HEK293 (cell line): ENCODE measurements at regions not wholly inside any gene's neighbourhood (a gene's known extent, or its start where the extent isn't known, plus 50 kb on each side); places are given as distances from the start of the nearest gene placed in this dataset.

Source experiments
- CTCF ChIA-PET: fragments of 350-600 bp; formaldehyde crosslinking; extraction: SDS; loops from one replicate; lab custom pipeline; 2021; ENCODE audit warnings: antibody characterized with exemption; lab: Yijun Ruan, JAX
- POLR2A ChIA-PET: fragments of 300-600 bp; formaldehyde crosslinking; extraction: SDS; loops from one replicate; lab custom pipeline; 2020; ENCODE audit warnings: antibody characterized with exemption, inconsistent platforms; lab: Yijun Ruan, JAX
- H3K27ac ChIP-seq: fragments of 200-500 bp; sonication (Bioruptor generic); 2 replicates; pipeline ENCODE4 v1.5.1; 2014; ENCODE audit warnings: low read depth, low read length, control low read depth, inconsistent platforms; ENCODE audit errors: extremely low read depth
- H3K36me3 ChIP-seq, 2 experiments: fragments of 200-500 bp in 1 of 2; sonication (Bioruptor generic) in 1 of 2; 1 replicate in 1 of 2; 2 replicates in 1 of 2; pipeline ENCODE4 v1.5.1; 2014 to 2017; ENCODE audit warnings: inconsistent platforms in 2 of 2, low read length in 2 of 2; ENCODE audit not compliant: control insufficient read depth in 2 of 2, insufficient read depth in 1 of 2
- H3K4me1 ChIP-seq: fragments of 200-500 bp; sonication (Bioruptor generic); 2 replicates; pipeline ENCODE4 v1.5.1; 2014; ENCODE audit warnings: mild to moderate bottlenecking, low read length, inconsistent platforms; ENCODE audit not compliant: control insufficient read depth, insufficient read depth
- H3K4me3 ChIP-seq: 2 replicates; pipeline ENCODE4 v1.5.1; 2011; ENCODE audit warnings: low read depth, mild to moderate bottlenecking, control low read depth, low read length, moderate library complexity
- H3K9me3 ChIP-seq: fragments of 200-500 bp; sonication (Bioruptor generic); 2 replicates; pipeline ENCODE4 v1.5.1; 2014; ENCODE audit warnings: low read depth, low read length, inconsistent platforms; ENCODE audit not compliant: control insufficient read depth, insufficient read depth
- BCL11B ChIP-seq: fragments of 450-650 bp; formaldehyde crosslinking; IDR thresholded peaks from 2 replicates; pipeline ENCODE4 v1.5.1; 2016; ENCODE audit warnings: low read depth, missing biosample characterization, missing genetic modification characterization
- FEZF1 ChIP-seq: fragments of 450-650 bp; formaldehyde crosslinking; IDR thresholded peaks from 2 replicates; pipeline ENCODE4 v1.5.1; 2016; ENCODE audit warnings: missing biosample characterization, missing genetic modification characterization
- HOXD13 ChIP-seq: sonication (generic); formaldehyde crosslinking; IDR thresholded peaks from 2 replicates; pipeline ENCODE4 v1.8.0; 2022; ENCODE audit warnings: missing genetic modification reagents, borderline replicate concordance
- MYNN ChIP-seq: fragments of 450-650 bp; formaldehyde crosslinking; IDR thresholded peaks from 2 replicates; pipeline ENCODE4 v1.5.1; 2016; ENCODE audit warnings: missing biosample characterization, missing genetic modification characterization, borderline replicate concordance
- MZF1 ChIP-seq: fragments of 450-650 bp; formaldehyde crosslinking; IDR thresholded peaks from 2 replicates; pipeline ENCODE4 v1.5.1; 2017; ENCODE audit warnings: missing biosample characterization, missing genetic modification characterization, borderline replicate concordance
- OSR2 ChIP-seq: fragments of 450-650 bp; formaldehyde crosslinking; IDR thresholded peaks from 2 replicates; pipeline ENCODE4 v1.5.1; 2016; ENCODE audit warnings: missing biosample characterization, missing genetic modification characterization
- REPIN1 ChIP-seq: fragments of 450-650 bp; formaldehyde crosslinking; IDR thresholded peaks from 2 replicates; pipeline ENCODE4 v1.5.1; 2017; ENCODE audit warnings: missing biosample characterization, missing genetic modification characterization, low read depth
- SALL2 ChIP-seq: fragments of 450-650 bp; formaldehyde crosslinking; IDR thresholded peaks from 2 replicates; pipeline ENCODE4 v1.5.0; 2017; ENCODE audit warnings: missing biosample characterization, mild to moderate bottlenecking, missing genetic modification characterization, borderline replicate concordance
- TSHZ1 ChIP-seq: fragments of 450-650 bp; formaldehyde crosslinking; IDR thresholded peaks from 2 replicates; pipeline ENCODE4 v1.5.1; 2016; ENCODE audit warnings: missing biosample characterization, missing genetic modification characterization, borderline replicate concordance
- ZBTB8A ChIP-seq: fragments of 450-650 bp; formaldehyde crosslinking; IDR thresholded peaks from 2 replicates; pipeline ENCODE4 v1.5.1; 2016; ENCODE audit warnings: missing biosample characterization, missing genetic modification characterization
- ZFP41 ChIP-seq: fragments of 450-650 bp; formaldehyde crosslinking; IDR thresholded peaks from 2 replicates; pipeline ENCODE4 v1.5.1; 2016; ENCODE audit warnings: missing biosample characterization, missing genetic modification characterization, borderline replicate concordance
- ZNF202 ChIP-seq: fragments of 450-650 bp; formaldehyde crosslinking; IDR thresholded peaks from 2 replicates; pipeline ENCODE4 v1.5.1; 2016; ENCODE audit warnings: missing biosample characterization, missing genetic modification characterization, borderline replicate concordance
- ZNF26 ChIP-seq: fragments of 450-650 bp; formaldehyde crosslinking; IDR thresholded peaks from 2 replicates; pipeline ENCODE4 v1.5.1; 2016; ENCODE audit warnings: missing biosample characterization, missing genetic modification characterization
- ZNF341 ChIP-seq: fragments of 450-650 bp; formaldehyde crosslinking; IDR thresholded peaks from 2 replicates; pipeline ENCODE4; 2016; ENCODE audit warnings: low read depth, missing biosample characterization, missing genetic modification characterization
- ZNF354C ChIP-seq: fragments of 450-650 bp; formaldehyde crosslinking; IDR thresholded peaks from 2 replicates; pipeline ENCODE4 v1.5.1; 2016; ENCODE audit warnings: missing biosample characterization, missing genetic modification characterization, low read depth, borderline replicate concordance
- ZNF394 ChIP-seq: fragments of 450-650 bp; formaldehyde crosslinking; IDR thresholded peaks from 2 replicates; pipeline ENCODE4 v1.5.1; 2016; ENCODE audit warnings: missing biosample characterization, missing genetic modification characterization, mild to moderate bottlenecking, moderate library complexity, borderline replicate concordance
- ZNF48 ChIP-seq: fragments of 450-650 bp; formaldehyde crosslinking; IDR thresholded peaks from 2 replicates; pipeline ENCODE4 v1.5.1; 2016; ENCODE audit warnings: missing biosample characterization, missing genetic modification characterization
- ZNF521 ChIP-seq: fragments of 450-650 bp; formaldehyde crosslinking; IDR thresholded peaks from 2 replicates; pipeline ENCODE4 v1.5.1; 2017; ENCODE audit warnings: missing biosample characterization, mild to moderate bottlenecking, missing genetic modification characterization
- ZNF529 ChIP-seq: fragments of 450-650 bp; formaldehyde crosslinking; IDR thresholded peaks from 2 replicates; pipeline ENCODE4 v1.5.1; 2017; ENCODE audit warnings: missing genetic modification characterization, missing biosample characterization; ENCODE audit not compliant: insufficient replicate concordance
- ZNF791 ChIP-seq: fragments of 450-650 bp; formaldehyde crosslinking; IDR thresholded peaks from 2 replicates; pipeline ENCODE4 v1.5.1; 2016; ENCODE audit warnings: missing biosample characterization, missing genetic modification characterization
- ZNF843 ChIP-seq: fragments of 450-650 bp; formaldehyde crosslinking; IDR thresholded peaks from 2 replicates; pipeline ENCODE4 v1.5.1; 2016; ENCODE audit warnings: missing biosample characterization, missing genetic modification characterization
- ZXDB ChIP-seq: fragments of 450-650 bp; formaldehyde crosslinking; IDR thresholded peaks from 2 replicates; pipeline ENCODE4 v1.5.1; 2016; ENCODE audit warnings: missing biosample characterization, missing genetic modification characterization
- TF ChIP-seq, protein P1 (sequence below): fragments of 450-650 bp; formaldehyde crosslinking; IDR thresholded peaks from 2 replicates; pipeline ENCODE4 v1.5.1; 2017; ENCODE audit warnings: missing biosample characterization, missing genetic modification characterization
- TF ChIP-seq, protein P2 (sequence below): fragments of 450-650 bp; formaldehyde crosslinking; IDR thresholded peaks from 2 replicates; pipeline ENCODE4 v1.5.1; 2016; ENCODE audit warnings: missing biosample characterization, missing genetic modification characterization
- TF ChIP-seq, protein P3 (sequence below): fragments of 450-650 bp; formaldehyde crosslinking; IDR thresholded peaks from 2 replicates; pipeline ENCODE4 v1.5.1; 2016; ENCODE audit warnings: missing biosample characterization, missing genetic modification characterization
- TF ChIP-seq, protein P4 (sequence below): IDR thresholded peaks from 2 replicates; pipeline ENCODE4 v1.6.1; 2011; ENCODE audit warnings: mild to moderate bottlenecking, low read depth, low read length, borderline replicate concordance

GRCh38 chr12:94819011-94819410 is 168.7 kb upstream of the TMCC3 start (continued):
- no peak for TF ChIP-seq TSHZ1 (tag by site-specific recombination)
- TF ChIP-seq, protein P1, sequence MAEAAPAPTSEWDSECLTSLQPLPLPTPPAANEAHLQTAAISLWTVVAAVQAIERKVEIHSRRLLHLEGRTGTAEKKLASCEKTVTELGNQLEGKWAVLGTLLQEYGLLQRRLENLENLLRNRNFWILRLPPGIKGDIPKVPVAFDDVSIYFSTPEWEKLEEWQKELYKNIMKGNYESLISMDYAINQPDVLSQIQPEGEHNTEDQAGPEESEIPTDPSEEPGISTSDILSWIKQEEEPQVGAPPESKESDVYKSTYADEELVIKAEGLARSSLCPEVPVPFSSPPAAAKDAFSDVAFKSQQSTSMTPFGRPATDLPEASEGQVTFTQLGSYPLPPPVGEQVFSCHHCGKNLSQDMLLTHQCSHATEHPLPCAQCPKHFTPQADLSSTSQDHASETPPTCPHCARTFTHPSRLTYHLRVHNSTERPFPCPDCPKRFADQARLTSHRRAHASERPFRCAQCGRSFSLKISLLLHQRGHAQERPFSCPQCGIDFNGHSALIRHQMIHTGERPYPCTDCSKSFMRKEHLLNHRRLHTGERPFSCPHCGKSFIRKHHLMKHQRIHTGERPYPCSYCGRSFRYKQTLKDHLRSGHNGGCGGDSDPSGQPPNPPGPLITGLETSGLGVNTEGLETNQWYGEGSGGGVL = no peak
- no peak for TF ChIP-seq ZFP41
- TF ChIP-seq MYNN (tag by site-specific recombination) = no peak
- no peak for TF ChIP-seq FEZF1 (tag by site-specific recombination)
- TF ChIP-seq ZNF529 = no peak
- no peak for TF ChIP-seq ZXDB (tag by site-specific recombination)
- TF ChIP-seq ZNF521 (tag by site-specific recombination) = no peak
- no peak for TF ChIP-seq ZNF341 (tag by site-specific recombination)
- TF ChIP-seq, protein P2, sequence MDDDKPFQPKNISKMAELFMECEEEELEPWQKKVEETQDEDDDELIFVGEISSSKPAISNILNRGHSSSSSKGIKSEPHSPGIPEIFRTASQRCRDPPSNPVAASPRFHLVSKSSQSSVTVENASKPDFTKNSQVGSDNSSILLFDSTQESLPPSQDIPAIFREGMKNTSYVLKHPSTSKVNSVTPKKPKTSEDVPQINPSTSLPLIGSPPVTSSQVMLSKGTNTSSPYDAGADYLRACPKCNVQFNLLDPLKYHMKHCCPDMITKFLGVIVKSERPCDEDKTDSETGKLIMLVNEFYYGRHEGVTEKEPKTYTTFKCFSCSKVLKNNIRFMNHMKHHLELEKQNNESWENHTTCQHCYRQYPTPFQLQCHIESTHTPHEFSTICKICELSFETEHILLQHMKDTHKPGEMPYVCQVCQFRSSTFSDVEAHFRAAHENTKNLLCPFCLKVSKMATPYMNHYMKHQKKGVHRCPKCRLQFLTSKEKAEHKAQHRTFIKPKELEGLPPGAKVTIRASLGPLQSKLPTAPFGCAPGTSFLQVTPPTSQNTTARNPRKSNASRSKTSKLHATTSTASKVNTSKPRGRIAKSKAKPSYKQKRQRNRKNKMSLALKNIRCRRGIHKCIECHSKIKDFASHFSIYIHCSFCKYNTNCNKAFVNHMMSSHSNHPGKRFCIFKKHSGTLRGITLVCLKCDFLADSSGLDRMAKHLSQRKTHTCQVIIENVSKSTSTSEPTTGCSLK (tag by site-specific recombination) = no peak
- TF ChIP-seq ZNF791 (tag by site-specific recombination) = no peak
- no peak for TF ChIP-seq ZNF202 (tag by site-specific recombination)

GRCh38 chr12:94817695-94818075 is 167.3 kb upstream of the TMCC3 start:
- no peaks in the 10 kb centered on the region for H3K4me1 ChIP-seq
- ChIA-PET CTCF (interaction anchor here (0.6 kb wide), 1 partner anchor 393 kb away, joined by 3 read pairs; no protein-coding TSS in a partner anchor), POLR2A (no interaction called here)
- H3K36me3 ChIP-seq = no peaks in the 10 kb centered on the region
- H3K4me3 ChIP-seq = no peak overlapping the region
- no peaks in the 10 kb centered on the region for H3K9me3 ChIP-seq
- H3K27ac ChIP-seq = no peak overlapping the region
- TF ChIP-seq ZBTB8A (tag by site-specific recombination) = no peak
- TF ChIP-seq HOXD13 (CRISPR knock-in tag) = no peak
- TF ChIP-seq, protein P3, sequence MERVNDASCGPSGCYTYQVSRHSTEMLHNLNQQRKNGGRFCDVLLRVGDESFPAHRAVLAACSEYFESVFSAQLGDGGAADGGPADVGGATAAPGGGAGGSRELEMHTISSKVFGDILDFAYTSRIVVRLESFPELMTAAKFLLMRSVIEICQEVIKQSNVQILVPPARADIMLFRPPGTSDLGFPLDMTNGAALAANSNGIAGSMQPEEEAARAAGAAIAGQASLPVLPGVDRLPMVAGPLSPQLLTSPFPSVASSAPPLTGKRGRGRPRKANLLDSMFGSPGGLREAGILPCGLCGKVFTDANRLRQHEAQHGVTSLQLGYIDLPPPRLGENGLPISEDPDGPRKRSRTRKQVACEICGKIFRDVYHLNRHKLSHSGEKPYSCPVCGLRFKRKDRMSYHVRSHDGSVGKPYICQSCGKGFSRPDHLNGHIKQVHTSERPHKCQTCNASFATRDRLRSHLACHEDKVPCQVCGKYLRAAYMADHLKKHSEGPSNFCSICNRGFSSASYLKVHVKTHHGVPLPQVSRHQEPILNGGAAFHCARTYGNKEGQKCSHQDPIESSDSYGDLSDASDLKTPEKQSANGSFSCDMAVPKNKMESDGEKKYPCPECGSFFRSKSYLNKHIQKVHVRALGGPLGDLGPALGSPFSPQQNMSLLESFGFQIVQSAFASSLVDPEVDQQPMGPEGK (tag by site-specific recombination) = no peak
- no peak for TF ChIP-seq ZNF26 (tag by site-specific recombination)
- no peak for TF ChIP-seq SALL2 (tag by site-specific recombination)
- TF ChIP-seq ZNF48 (tag by site-specific recombination) = no peak
- TF ChIP-seq ZNF843 (tag by site-specific recombination) = no peak
- TF ChIP-seq MZF1 (tag by site-specific recombination) = no peak
- no peak for TF ChIP-seq ZNF354C (tag by site-specific recombination)
- no peak for TF ChIP-seq ZNF394 (tag by site-specific recombination)
- TF ChIP-seq, protein P4, sequence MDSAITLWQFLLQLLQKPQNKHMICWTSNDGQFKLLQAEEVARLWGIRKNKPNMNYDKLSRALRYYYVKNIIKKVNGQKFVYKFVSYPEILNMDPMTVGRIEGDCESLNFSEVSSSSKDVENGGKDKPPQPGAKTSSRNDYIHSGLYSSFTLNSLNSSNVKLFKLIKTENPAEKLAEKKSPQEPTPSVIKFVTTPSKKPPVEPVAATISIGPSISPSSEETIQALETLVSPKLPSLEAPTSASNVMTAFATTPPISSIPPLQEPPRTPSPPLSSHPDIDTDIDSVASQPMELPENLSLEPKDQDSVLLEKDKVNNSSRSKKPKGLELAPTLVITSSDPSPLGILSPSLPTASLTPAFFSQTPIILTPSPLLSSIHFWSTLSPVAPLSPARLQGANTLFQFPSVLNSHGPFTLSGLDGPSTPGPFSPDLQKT = no peak
- no peak for TF ChIP-seq REPIN1 (tag by site-specific recombination)
- no peak for TF ChIP-seq OSR2 (tag by site-specific recombination)
- no peak for TF ChIP-seq FEZF1 (tag by site-specific recombination)
- TF ChIP-seq BCL11B (tag by site-specific recombination) = no peak
